Gastrocnemius medialis (tissue), 4 donors: ENCODE measurements at regions not wholly inside any gene's neighbourhood (a gene's known extent, or its start where the extent isn't known, plus 50 kb on each side); places are given as distances from the start of the nearest gene placed in this dataset.

Experiments
- CTCF ChIP-seq, 5 experiments: fragments of 450-650 bp in 3 of 5; fragments of 200-600 bp in 2 of 5; sonication (generic) in 2 of 5; IDR thresholded peaks in 4 of 5; conservative IDR thresholded peaks in 1 of 5; 1 replicate in 4 of 5; 2 replicates in 1 of 5; pipeline ENCODE4 v1.5.1; 2016 to 2019; ENCODE audit warnings: antibody characterized with exemption in 5 of 5, mild to moderate bottlenecking in 3 of 5, moderate library complexity in 3 of 5
- POLR2A ChIP-seq, 2 donors: fragments of 450-650 bp; IDR thresholded peaks; one replicate each; pipeline ENCODE4 v1.6.1; 2017; ENCODE audit warnings: antibody characterized with exemption in 2 of 2, mild to moderate bottlenecking in 2 of 2, moderate library complexity in 2 of 2

GRCh38 chr2:82256288-82256687 is 1951.7 kb upstream of the LRRTM1 start:
- TF ChIP-seq CTCF (IDR thresholded peaks at IDR 0.05 in 4 of 5, conservative IDR thresholded peaks at IDR 0.05 in 1 of 5), result no peak
- no peak for TF ChIP-seq POLR2A (IDR thresholded peaks at IDR 0.05)
